HL-60 (cell line): ENCODE measurements at regions not wholly inside any gene's neighbourhood (a gene's known extent, or its start where the extent isn't known, plus 50 kb on each side); places are given as distances from the start of the nearest gene placed in this dataset.

Source experiments
- DNase-seq, 2 experiments: peaks; one replicate each; pipeline ENCODE4 v3.0.0-alpha.2; 2010 to 2020; ENCODE audit warnings: low read depth in 1 of 2, low spot score in 1 of 2
- H3K27ac ChIP-seq: fragments of 250-450 bp; sonication (Bioruptor Pico); replicated peaks from 2 replicates; pipeline ENCODE4 v1.5.1; 2020; ENCODE audit warnings: mild to moderate bottlenecking, moderate library complexity
- H3K27me3 ChIP-seq: fragments of 250-450 bp; sonication (Bioruptor Pico); 2 replicates; pipeline ENCODE4 v1.5.1; 2021; ENCODE audit warnings: mild to moderate bottlenecking, moderate library complexity; ENCODE audit not compliant: insufficient read depth, poor library complexity, severe bottlenecking
- H3K4me3 ChIP-seq: replicated peaks from 2 replicates; pipeline ENCODE4 v1.5.1; 2011; ENCODE audit warnings: mild to moderate bottlenecking, control low read depth, low read length; ENCODE audit not compliant: insufficient read depth
- CTCF ChIP-seq: IDR thresholded peaks from one replicate; pipeline ENCODE4 v1.5.1; 2011; ENCODE audit warnings: low read length, control low read depth, inconsistent platforms; ENCODE audit not compliant: insufficient read depth
- GABPA ChIP-seq: IDR thresholded peaks from 2 replicates; pipeline ENCODE4 v1.6.1; 2012; ENCODE audit warnings: low read depth
- POLR2AphosphoS5 ChIP-seq: IDR thresholded peaks from 2 replicates; pipeline ENCODE4 v1.6.1; 2012; ENCODE audit warnings: low read depth
- SPI1 ChIP-seq: IDR thresholded peaks from 2 replicates; pipeline ENCODE4 v1.6.1; 2012; ENCODE audit warnings: low read depth, mild to moderate bottlenecking, borderline replicate concordance
- TF ChIP-seq, protein P1 (sequence below): IDR thresholded peaks from 2 replicates; pipeline ENCODE4 v1.6.1; 2012; ENCODE audit warnings: low read depth; ENCODE audit not compliant: insufficient replicate concordance

- Histone ChIP-seq H3K27me3 (no peaks in the 10 kb centered on the region), H3K27ac (no peak overlapping the region), H3K4me3 (no peak overlapping the region)
- TF ChIP-seq GABPA = no peak
- no peak for DNase-seq
Observed at GRCh38 chr16:85539629-85540291, 73.4 kb upstream of the GSE1 start.

- Histone ChIP-seq H3K4me3 (no peak overlapping the region), H3K27ac (no peak overlapping the region), H3K27me3 (no peaks in the 10 kb centered on the region)
- TF ChIP-seq SPI1 (no peak), POLR2AphosphoS5 (no peak), CTCF (no peak), GABPA (no peak)
- TF ChIP-seq, protein P1, sequence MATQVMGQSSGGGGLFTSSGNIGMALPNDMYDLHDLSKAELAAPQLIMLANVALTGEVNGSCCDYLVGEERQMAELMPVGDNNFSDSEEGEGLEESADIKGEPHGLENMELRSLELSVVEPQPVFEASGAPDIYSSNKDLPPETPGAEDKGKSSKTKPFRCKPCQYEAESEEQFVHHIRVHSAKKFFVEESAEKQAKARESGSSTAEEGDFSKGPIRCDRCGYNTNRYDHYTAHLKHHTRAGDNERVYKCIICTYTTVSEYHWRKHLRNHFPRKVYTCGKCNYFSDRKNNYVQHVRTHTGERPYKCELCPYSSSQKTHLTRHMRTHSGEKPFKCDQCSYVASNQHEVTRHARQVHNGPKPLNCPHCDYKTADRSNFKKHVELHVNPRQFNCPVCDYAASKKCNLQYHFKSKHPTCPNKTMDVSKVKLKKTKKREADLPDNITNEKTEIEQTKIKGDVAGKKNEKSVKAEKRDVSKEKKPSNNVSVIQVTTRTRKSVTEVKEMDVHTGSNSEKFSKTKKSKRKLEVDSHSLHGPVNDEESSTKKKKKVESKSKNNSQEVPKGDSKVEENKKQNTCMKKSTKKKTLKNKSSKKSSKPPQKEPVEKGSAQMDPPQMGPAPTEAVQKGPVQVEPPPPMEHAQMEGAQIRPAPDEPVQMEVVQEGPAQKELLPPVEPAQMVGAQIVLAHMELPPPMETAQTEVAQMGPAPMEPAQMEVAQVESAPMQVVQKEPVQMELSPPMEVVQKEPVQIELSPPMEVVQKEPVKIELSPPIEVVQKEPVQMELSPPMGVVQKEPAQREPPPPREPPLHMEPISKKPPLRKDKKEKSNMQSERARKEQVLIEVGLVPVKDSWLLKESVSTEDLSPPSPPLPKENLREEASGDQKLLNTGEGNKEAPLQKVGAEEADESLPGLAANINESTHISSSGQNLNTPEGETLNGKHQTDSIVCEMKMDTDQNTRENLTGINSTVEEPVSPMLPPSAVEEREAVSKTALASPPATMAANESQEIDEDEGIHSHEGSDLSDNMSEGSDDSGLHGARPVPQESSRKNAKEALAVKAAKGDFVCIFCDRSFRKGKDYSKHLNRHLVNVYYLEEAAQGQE = no peak
- no peak for DNase-seq
Observed at GRCh38 chr16:85541181-85541580, 71.9 kb upstream of the GSE1 start.

DNA sequence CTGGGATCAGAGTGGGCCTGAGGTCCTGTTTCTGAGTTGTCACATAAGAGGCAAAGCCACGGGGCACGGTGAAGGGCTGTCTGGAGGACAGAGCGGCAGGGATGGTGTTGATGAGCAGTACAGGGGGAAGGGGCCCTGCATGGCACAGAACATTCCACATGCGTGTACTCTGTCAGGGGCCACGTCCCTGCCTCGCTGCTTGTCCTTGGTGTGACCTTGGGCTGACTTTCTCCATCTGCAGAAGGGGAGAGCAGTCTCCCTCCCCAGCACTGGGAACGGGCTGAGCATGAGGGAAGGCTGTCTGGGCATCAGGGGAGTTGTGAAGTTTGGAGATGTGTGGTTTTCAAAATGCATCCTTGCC lies 71.5 kb upstream of the GSE1 start:
- no peak for DNase-seq
- Histone ChIP-seq H3K27me3 (no peaks in the 10 kb centered on the region), H3K27ac (no peak overlapping the region), H3K4me3 (no peak overlapping the region)
- TF ChIP-seq SPI1 = no peak
- TF ChIP-seq, protein P1 = no peak
- no peak for TF ChIP-seq CTCF
- TF ChIP-seq GABPA = no peak
- no peak for TF ChIP-seq POLR2AphosphoS5

DNA sequence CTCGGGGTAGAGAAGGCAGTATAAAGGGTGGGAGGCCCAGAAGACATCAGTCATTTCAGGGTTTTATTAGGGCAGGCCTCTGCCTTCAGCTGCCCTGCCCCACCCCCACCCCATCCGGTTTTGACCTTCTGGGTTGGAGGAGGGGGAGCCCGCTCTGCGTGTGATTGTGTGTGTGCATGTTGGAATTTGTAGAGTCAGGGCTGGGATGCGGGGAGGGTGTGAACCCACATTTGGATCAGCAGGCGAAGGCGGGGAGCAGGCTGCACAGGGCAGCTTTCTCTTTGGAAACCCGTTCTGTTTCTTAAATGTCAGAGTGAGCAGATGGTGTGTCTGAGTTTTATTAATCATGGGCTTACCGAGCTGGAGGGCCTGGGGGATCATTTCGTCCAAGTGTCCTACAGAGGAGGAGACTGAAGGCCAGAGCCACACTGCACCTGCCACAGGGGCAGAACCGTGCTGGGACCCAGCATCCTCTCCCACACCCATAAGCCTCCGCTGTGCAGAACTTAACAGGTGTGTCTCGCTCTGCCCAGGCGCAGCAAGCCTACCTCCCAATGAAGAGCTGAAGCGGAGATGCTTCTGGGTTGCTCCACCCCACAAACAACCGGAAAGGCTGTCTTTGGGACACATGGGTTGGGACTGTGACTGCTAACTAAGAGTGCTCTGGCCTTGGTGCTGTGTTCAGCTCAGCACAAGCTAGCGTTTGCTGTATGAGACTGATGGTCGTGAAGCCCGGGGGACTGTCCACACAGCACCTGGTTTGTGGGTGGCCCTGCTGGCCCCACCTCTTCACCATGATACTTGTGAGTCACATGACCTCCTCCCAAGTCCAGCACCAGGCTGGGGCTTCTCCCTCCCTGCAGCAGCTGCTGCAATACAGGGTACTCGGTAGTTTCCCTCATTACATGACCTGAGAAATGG lies 70.9 kb upstream of the GSE1 start:
- DNase-seq = no peak
- Histone ChIP-seq H3K27ac (no peak overlapping the region), H3K27me3 (no peaks in the 10 kb centered on the region), H3K4me3 (no peak overlapping the region)
- TF ChIP-seq POLR2AphosphoS5 = no peak
- TF ChIP-seq, protein P1 = no peak
- TF ChIP-seq SPI1 = no peak
- TF ChIP-seq CTCF = no peak
- TF ChIP-seq GABPA = no peak
